ENCODE measurements at regions not wholly inside any gene's neighbourhood (a gene's known extent, or its start where the extent isn't known, plus 50 kb on each side); places are given as distances from the start of the nearest gene placed in this dataset.

DNA sequence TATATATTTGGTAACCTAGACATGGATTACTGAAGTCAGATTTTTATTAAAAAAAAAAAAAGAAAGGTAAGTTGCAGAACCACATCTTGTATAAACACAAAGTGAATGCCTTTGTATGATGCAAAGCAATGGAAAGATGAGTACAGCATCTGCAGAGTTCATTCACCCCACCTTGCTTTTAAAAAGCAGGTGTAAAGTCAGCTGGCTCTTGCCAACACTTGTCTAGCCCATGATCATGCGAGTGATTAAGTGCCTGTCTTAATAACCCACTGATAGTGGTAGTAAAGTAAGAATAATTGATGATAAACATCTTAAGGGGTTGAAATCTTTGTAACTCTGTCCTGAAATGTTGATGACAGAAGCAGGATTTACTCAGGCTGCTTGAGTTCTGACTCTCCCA, 710.4 kb downstream of the EFNB2 start:
- DNase-seq = no peak
- Histone ChIP-seq H3K4me3 (ENCODE audit: insufficient read depth, low read depth, low read length, poor library complexity, severe bottlenecking) (no peak overlapping the region), H3K27ac (ENCODE audit: insufficient read depth, low read length, poor library complexity, severe bottlenecking) (no peak overlapping the region), H3K36me3 (ENCODE audit: control insufficient read depth, insufficient read depth, low read length) (no peaks in the 10 kb centered on the region), H3K9me3 (ENCODE audit: control insufficient read depth, low read length) (no peaks in the 10 kb centered on the region), H3K27me3 (replicated peaks; ENCODE audit: control insufficient read depth, insufficient read depth, low read length, poor library complexity, severe bottlenecking) (no peaks in the 10 kb centered on the region), H3K4me1 (ENCODE audit: control insufficient read depth, insufficient read depth, low read length, poor library complexity, severe bottlenecking) (no peaks in the 10 kb centered on the region)

DNA sequence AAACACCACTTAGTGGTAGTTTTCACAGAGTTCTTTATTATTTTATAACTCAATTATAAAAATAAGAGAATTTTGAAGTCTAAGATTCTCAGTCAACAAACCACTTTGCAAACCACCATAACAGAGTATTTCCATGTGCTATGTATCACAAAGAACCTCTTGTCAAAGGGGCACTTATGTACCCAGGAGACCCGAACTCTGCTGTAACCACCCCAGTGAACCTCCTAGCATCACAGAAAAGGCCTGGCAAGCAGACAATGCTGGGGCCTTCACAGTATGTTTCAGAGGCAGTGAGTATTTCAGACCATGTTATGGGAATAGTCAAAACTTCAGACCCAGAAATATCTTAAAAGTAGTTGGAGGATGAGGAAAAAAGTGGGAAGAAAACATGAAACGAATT, 714.1 kb downstream of the EFNB2 start:
- no peaks in the 10 kb centered on the region for H3K4me1 ChIP-seq (ENCODE audit: control insufficient read depth, insufficient read depth, low read length, poor library complexity, severe bottlenecking)
- H3K9me3 ChIP-seq (ENCODE audit: control insufficient read depth, low read length) = no peaks in the 10 kb centered on the region
- DNase-seq = no peak
- no peak overlapping the region for H3K4me3 ChIP-seq (ENCODE audit: insufficient read depth, low read depth, low read length, poor library complexity, severe bottlenecking)
- no peaks in the 10 kb centered on the region for H3K36me3 ChIP-seq (ENCODE audit: control insufficient read depth, insufficient read depth, low read length)
- H3K27ac ChIP-seq (ENCODE audit: insufficient read depth, low read length, poor library complexity, severe bottlenecking) = no peak overlapping the region
- no peaks in the 10 kb centered on the region for H3K27me3 ChIP-seq (replicated peaks; ENCODE audit: control insufficient read depth, insufficient read depth, low read length, poor library complexity, severe bottlenecking)

DNA sequence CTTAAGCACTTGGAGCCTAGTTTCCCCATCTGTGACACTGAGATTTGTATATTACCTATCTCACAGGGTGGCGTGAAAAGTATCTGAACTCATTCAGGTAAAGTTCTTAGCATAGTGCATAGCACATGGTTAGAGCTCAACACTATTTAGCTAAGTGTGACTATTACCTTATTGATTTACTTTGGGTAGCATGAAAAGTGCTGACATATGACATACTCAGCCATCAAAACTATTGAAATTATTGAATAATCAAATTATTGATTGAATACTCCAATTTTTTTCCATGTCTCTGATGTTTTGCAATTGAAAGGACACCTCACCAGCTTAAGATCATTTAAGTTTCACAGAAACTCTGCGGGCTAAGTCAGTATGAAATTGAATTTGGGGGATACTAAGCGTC, 715.0 kb downstream of the EFNB2 start:
- Histone ChIP-seq H3K4me3 (ENCODE audit: insufficient read depth, low read depth, low read length, poor library complexity, severe bottlenecking) (no peak overlapping the region), H3K36me3 (ENCODE audit: control insufficient read depth, insufficient read depth, low read length) (no peaks in the 10 kb centered on the region), H3K9me3 (ENCODE audit: control insufficient read depth, low read length) (no peaks in the 10 kb centered on the region), H3K27me3 (replicated peaks; ENCODE audit: control insufficient read depth, insufficient read depth, low read length, poor library complexity, severe bottlenecking) (no peaks in the 10 kb centered on the region), H3K4me1 (ENCODE audit: control insufficient read depth, insufficient read depth, low read length, poor library complexity, severe bottlenecking) (no peaks in the 10 kb centered on the region), H3K27ac (ENCODE audit: insufficient read depth, low read length, poor library complexity, severe bottlenecking) (no peak overlapping the region)
- no peak for DNase-seq

DNA sequence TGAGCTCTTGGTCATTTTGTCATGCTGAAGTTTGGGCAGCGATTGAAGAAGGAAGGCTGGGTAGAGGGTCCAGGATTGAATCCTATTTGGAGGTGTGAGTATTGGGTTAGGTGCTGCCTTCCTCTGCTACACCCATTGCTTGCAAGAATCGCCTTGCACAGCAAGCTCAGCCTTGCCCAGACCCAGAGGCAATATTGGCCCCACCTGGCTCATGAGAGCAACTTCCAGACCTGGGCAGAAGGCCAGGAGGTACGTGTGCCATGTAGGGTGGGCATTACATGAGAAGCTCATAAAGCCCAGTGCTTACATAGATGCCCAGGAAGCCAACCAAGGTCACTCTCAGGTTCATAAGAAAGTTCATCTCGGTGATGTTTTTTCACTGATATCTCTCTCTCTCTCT, 718.0 kb downstream of the EFNB2 start:
- no peaks in the 10 kb centered on the region for H3K27me3 ChIP-seq (replicated peaks; ENCODE audit: control insufficient read depth, insufficient read depth, low read length, poor library complexity, severe bottlenecking)
- no peak overlapping the region for H3K4me3 ChIP-seq (ENCODE audit: insufficient read depth, low read depth, low read length, poor library complexity, severe bottlenecking)
- H3K27ac ChIP-seq (ENCODE audit: insufficient read depth, low read length, poor library complexity, severe bottlenecking) = no peak overlapping the region
- no peaks in the 10 kb centered on the region for H3K36me3 ChIP-seq (ENCODE audit: control insufficient read depth, insufficient read depth, low read length)
- no peak for DNase-seq
- no peaks in the 10 kb centered on the region for H3K9me3 ChIP-seq (ENCODE audit: control insufficient read depth, low read length)
- H3K4me1 ChIP-seq (ENCODE audit: control insufficient read depth, insufficient read depth, low read length, poor library complexity, severe bottlenecking) = no peaks in the 10 kb centered on the region

DNA sequence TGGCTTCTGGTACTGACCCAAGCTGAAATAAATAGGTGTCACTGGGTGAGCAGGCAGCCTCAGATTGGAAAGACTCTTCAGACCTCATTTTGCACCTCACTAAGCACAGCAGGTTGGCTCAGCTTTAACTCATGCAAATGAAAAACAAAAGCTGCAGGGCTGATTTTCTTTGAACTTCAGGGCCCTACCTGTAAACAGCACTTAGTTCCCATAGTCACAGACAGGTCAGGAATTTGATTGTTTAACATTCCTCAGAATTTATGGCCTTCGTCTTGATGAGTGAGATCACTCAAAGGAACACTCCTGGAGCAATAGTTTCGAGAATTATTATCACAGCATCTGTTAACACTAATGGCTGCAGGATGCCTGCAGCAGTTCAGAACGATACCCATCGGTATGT, 718.5 kb downstream of the EFNB2 start:
- no peak for DNase-seq
- Histone ChIP-seq H3K4me3 (ENCODE audit: insufficient read depth, low read depth, low read length, poor library complexity, severe bottlenecking) (no peak overlapping the region), H3K9me3 (ENCODE audit: control insufficient read depth, low read length) (no peaks in the 10 kb centered on the region), H3K36me3 (ENCODE audit: control insufficient read depth, insufficient read depth, low read length) (no peaks in the 10 kb centered on the region), H3K4me1 (ENCODE audit: control insufficient read depth, insufficient read depth, low read length, poor library complexity, severe bottlenecking) (no peaks in the 10 kb centered on the region), H3K27ac (ENCODE audit: insufficient read depth, low read length, poor library complexity, severe bottlenecking) (no peak overlapping the region), H3K27me3 (replicated peaks; ENCODE audit: control insufficient read depth, insufficient read depth, low read length, poor library complexity, severe bottlenecking) (no peaks in the 10 kb centered on the region)

DNA sequence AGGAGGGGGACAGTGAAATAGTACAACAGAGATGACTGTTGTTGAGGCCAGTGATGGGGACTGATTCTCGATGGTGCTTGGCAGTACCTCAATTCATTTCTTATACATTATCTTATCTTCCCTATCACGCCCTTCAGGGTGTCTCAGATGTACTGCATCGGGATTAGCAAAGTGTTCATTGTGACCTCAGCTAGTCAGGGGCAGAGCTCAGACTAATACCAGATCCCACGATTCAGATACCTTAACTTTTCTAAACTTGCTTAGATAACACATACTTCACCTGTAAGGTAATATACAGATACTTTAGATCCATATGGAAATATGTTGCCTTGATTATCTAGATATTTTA, 720.6 kb downstream of the EFNB2 start:
- DNase-seq = no peak

DNA sequence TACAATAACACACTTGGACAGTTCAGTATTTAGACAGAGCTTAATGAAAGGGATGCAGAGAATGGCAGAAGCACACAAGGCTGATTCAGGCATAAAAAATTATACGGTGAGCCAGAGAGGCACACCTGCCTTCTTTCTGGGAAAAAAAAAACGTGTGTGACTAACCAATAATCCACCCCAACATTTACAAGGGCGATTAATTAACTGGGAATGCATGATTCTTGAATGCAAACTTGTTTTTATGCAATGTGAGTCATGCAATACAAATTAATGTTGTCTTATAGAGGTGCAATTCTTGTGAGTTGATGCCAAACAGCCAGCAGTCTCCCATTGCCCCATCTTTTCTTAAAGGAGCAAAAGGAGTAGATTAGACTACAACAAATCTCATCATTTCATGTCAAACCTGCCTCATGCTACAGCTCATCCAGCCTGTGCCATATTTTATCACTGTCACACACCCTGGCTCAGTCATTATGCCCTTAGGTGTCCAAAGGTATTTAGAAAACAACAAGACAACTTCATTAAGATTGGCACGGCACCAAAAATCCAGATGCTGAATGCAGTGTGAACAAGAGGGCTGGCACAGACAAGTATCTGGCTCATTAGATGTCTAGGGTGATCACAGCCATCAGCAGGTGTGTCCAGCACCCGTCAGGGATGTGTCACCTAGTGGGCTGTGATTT, 721.1 kb downstream of the EFNB2 start:
- H3K36me3 ChIP-seq (ENCODE audit: control insufficient read depth, insufficient read depth, low read length) = no peaks in the 10 kb centered on the region
- no peak overlapping the region for H3K27ac ChIP-seq (ENCODE audit: insufficient read depth, low read length, poor library complexity, severe bottlenecking)
- no peaks in the 10 kb centered on the region for H3K9me3 ChIP-seq (ENCODE audit: control insufficient read depth, low read length)
- no peaks in the 10 kb centered on the region for H3K27me3 ChIP-seq (replicated peaks; ENCODE audit: control insufficient read depth, insufficient read depth, low read length, poor library complexity, severe bottlenecking)
- no peaks in the 10 kb centered on the region for H3K4me1 ChIP-seq (ENCODE audit: control insufficient read depth, insufficient read depth, low read length, poor library complexity, severe bottlenecking)
- no peak overlapping the region for H3K4me3 ChIP-seq (ENCODE audit: insufficient read depth, low read depth, low read length, poor library complexity, severe bottlenecking)
- DNase-seq = no peak

More for the DNA sequence above, 720.6 kb downstream of the EFNB2 start:
- Histone ChIP-seq H3K9me3 (ENCODE audit: control insufficient read depth, low read length) (no peaks in the 10 kb centered on the region), H3K27me3 (replicated peaks; ENCODE audit: control insufficient read depth, insufficient read depth, low read length, poor library complexity, severe bottlenecking) (no peaks in the 10 kb centered on the region), H3K36me3 (ENCODE audit: control insufficient read depth, insufficient read depth, low read length) (no peaks in the 10 kb centered on the region), H3K27ac (ENCODE audit: insufficient read depth, low read length, poor library complexity, severe bottlenecking) (no peak overlapping the region), H3K4me3 (ENCODE audit: insufficient read depth, low read depth, low read length, poor library complexity, severe bottlenecking) (no peak overlapping the region), H3K4me1 (ENCODE audit: control insufficient read depth, insufficient read depth, low read length, poor library complexity, severe bottlenecking) (no peaks in the 10 kb centered on the region)

DNA sequence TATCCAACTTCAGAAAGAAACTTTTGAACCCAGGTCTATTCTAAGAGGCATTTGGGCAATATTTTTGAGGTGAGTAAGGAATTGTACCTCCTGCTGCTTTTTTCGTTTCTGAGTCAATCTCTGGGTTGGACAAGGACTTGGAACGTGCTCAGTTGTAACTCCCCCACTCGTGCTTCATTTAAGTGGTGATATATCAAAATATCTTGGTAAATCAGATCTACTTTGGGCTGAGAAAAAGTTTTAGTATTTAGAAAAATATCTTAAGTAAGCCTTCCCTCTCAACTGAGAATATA, 728.9 kb downstream of the EFNB2 start:
- no peaks in the 10 kb centered on the region for H3K4me1 ChIP-seq (ENCODE audit: control insufficient read depth, insufficient read depth, low read length, poor library complexity, severe bottlenecking)
- DNase-seq = no peak
- H3K4me3 ChIP-seq (ENCODE audit: insufficient read depth, low read depth, low read length, poor library complexity, severe bottlenecking) = no peak overlapping the region
- H3K27ac ChIP-seq (ENCODE audit: insufficient read depth, low read length, poor library complexity, severe bottlenecking) = no peak overlapping the region
- no peaks in the 10 kb centered on the region for H3K27me3 ChIP-seq (replicated peaks; ENCODE audit: control insufficient read depth, insufficient read depth, low read length, poor library complexity, severe bottlenecking)
- H3K9me3 ChIP-seq (ENCODE audit: control insufficient read depth, low read length) = no peaks in the 10 kb centered on the region
- no peaks in the 10 kb centered on the region for H3K36me3 ChIP-seq (ENCODE audit: control insufficient read depth, insufficient read depth, low read length)

DNA sequence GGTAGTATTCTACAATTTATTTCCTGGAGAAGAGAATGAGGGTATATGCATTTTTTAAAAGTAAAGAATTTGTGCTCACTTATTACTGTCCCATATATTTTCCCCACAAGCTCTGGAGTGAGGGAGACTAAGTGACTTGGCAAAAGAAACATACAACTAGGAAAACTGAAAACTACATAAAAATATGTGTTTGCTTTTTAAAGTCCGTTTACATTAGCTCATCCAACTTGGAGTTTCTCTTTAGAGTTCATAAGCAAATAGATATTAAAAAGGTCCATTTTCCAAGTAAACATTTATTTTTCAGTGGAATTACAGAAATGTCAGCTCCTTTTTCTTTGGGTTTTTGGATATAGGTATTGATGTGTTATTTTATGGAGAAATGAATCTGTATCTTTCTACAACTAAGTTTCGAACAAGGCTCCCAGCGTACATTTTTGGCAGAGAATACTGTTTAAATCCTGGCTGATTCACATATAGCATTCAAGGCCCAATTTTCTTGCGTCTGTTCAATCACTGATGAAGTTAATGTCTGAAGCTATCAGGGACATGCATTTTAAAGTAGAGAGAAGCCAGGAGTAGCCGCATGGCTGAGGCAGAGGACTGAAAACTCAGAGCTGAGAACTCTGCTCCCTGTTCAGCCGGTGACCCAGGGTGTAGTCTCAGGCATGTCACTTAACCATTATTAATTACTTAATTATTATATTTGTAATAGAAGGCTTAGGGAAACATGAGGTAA, 729.4 kb downstream of the EFNB2 start:
- Histone ChIP-seq H3K27me3 (replicated peaks; ENCODE audit: control insufficient read depth, insufficient read depth, low read length, poor library complexity, severe bottlenecking) (no peaks in the 10 kb centered on the region), H3K4me3 (ENCODE audit: insufficient read depth, low read depth, low read length, poor library complexity, severe bottlenecking) (no peak overlapping the region), H3K4me1 (ENCODE audit: control insufficient read depth, insufficient read depth, low read length, poor library complexity, severe bottlenecking) (no peaks in the 10 kb centered on the region), H3K27ac (ENCODE audit: insufficient read depth, low read length, poor library complexity, severe bottlenecking) (no peak overlapping the region), H3K9me3 (ENCODE audit: control insufficient read depth, low read length) (no peaks in the 10 kb centered on the region), H3K36me3 (ENCODE audit: control insufficient read depth, insufficient read depth, low read length) (no peaks in the 10 kb centered on the region)
- DNase-seq = no peak

DNA sequence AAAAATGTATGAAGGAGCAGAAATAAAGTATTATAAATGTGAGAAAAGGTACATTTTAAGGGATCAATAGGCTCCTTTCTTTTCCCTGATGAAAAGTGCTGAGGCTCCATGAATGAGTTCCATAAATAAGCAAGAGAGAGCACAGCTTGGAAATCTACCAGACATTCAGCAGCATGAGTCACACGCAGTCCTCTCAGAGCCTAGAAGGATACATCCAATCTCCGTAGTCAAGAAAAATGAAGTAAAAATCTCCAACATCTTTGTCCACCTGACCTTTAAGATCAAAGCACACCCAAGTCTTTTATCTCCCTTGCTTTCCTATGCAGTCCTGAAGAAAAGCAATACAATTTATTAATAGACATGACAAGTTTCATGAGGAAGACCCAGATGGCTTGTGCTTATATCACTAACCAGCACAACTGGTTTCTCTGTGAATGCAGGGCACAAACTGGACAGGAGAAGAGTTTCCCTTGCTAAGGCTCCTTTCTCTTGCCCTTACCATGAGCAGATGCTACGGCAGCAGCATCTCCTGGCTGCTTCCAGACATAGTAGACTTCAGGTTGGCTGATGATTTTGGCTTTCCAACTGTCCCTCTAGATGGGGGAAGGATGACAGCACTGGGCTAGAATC, 730.8 kb downstream of the EFNB2 start:
- Histone ChIP-seq H3K27ac (ENCODE audit: insufficient read depth, low read length, poor library complexity, severe bottlenecking) (no peak overlapping the region), H3K27me3 (replicated peaks; ENCODE audit: control insufficient read depth, insufficient read depth, low read length, poor library complexity, severe bottlenecking) (no peaks in the 10 kb centered on the region), H3K4me3 (ENCODE audit: insufficient read depth, low read depth, low read length, poor library complexity, severe bottlenecking) (no peak overlapping the region), H3K4me1 (ENCODE audit: control insufficient read depth, insufficient read depth, low read length, poor library complexity, severe bottlenecking) (no peaks in the 10 kb centered on the region), H3K36me3 (ENCODE audit: control insufficient read depth, insufficient read depth, low read length) (no peaks in the 10 kb centered on the region), H3K9me3 (ENCODE audit: control insufficient read depth, low read length) (no peaks in the 10 kb centered on the region)
- no peak for DNase-seq
